ENCODE measurements at regions not wholly inside any gene's neighbourhood (a gene's known extent, or its start where the extent isn't known, plus 50 kb on each side); places are given as distances from the start of the nearest gene placed in this dataset.

DNA sequence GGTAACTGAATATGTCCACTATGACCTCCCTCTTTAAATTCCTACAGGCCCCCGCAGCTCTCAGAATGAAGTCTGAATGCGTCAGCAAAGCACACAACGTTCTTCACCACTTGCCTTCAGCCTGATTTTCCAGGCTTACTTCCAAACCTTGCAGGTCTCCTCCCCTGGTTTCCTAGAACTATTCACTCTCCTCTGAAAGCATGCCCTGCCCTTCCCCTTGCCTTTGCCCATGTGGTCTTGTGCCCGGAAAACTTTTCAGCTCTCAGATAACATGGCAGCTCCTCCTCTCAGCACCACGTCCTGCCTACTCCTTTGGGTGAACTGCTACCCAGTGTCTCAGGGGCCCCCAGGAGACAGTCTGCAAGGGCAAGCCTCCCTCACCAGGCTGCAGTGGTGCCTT is 268.5 kb upstream of the LDB2 start:
- no peak for DNase-seq

DNA sequence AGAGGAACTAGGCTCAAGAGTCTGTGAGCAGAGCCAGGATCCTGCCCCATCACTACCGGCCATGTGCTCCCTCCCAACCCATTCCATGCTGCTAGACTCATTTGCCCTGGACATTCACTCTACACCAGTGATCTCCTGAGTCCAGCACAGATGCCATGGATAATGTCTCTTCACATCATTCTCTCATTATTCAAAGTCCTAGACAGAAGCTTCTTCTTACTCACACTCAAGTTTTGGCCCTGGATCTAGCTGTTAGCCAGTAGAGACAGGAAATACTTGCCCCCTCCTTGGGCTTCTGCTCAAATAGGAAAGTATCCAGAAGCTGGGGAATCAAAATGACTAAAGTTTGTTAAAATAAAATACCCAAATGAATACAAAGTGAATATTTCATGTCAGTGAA is 266.8 kb upstream of the LDB2 start:
- DNase-seq: no peak

DNA sequence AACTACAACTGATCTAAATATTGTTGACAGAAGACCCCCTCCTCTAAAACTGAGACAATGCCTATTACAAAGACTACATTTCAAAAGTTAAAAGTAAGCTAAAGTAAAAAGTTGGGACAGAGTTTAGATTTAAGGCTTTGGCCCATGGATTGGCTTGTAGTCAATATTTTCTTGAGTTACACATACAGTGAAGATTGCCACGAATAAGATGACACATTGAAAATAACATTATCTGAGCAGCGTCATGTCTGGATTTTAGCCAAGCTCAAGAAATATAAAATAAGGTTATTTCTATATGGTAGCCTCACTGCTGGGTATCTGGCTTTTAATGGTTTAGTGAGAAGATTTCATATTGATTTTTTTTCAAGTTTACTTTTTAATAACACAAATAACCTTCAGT is 266.2 kb upstream of the LDB2 start:
- no peak for DNase-seq

DNA sequence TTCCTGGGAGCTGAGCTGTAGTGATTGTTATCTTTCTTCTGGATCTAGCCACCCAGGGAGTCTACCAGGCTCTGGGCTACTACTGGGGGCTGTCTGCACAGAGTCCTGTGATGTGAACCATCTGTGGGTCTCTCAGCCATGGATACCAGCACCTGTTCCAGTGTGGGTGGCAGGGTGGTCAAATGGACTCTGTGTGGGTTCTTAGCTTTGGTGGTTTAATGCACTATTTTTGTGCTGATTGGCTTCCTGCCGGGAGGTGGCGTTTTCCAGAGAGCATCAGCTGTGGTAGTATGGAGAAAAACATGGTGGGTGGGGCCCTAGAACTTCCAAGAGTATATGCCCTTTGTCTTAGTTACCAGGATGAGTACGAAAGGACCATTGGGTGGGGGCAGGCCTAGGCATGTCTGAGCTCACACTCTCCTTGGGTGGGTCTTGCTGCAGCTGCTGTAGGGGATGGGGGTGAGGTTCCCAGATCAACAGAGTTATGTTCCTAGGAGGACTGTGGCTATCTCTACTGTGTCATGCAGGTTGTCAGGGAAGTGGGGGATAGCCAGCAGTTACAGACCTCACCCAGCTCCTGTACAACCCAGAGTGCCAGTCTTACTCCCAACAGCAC is 264.8 kb upstream of the LDB2 start:
- no peak for DNase-seq

DNA sequence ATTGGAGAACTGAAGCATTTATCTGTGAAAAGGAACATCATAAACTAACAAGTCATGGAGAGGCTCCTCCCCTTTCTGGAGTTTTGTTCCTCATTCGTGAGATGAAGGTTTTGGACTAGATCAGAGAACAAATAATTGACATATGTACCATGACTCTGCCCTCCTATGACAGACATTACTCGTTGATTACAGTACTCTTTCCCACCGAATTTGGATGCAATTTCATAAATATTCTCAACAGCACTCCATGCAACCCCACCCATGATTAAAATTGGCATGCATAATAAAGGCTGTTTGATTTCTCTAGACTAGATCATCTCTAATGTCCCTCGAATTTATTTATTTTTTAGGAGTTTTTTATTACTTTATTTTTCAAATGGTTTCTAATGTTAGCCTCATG is 258.9 kb upstream of the LDB2 start:
- DNase-seq: no peak

DNA sequence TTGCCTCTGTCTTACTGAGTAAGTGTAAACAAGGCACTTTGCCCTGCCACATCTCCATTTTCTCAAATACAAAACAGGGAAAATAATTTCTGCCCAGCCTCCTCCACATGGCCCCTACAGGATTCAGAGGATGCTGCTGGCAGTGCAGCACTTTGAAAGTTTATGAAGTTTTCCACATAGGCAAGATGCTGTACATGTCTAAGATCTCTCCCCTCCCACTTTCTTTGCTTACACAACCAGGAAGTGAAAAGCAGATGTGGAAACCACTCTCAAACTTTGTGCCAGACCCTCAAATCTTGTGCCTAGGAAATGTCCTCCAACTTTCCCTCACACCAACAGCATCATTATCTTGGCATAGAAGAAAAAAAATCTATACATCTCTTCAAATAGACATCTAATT is 257.0 kb upstream of the LDB2 start:
- no peak for DNase-seq

DNA sequence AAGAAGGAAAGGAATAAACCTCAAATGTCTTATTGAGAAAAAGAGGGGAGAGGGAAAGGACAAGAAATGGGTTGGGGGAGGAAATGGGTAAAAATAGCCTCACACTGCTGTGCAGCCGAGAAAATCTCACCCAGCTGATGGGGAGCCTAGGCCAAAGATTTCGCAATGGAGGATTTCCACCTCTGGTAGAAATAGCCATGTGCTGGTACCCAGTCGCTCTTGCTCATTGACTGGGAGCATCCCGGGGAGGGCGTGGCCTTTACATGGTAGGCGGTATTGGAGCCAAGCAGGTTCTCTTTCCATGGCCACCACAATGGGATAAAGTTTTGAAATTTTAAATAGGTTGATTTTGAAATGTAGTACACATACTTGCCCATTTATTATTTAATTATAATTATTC is 255.1 kb upstream of the LDB2 start:
- no peak for DNase-seq

DNA sequence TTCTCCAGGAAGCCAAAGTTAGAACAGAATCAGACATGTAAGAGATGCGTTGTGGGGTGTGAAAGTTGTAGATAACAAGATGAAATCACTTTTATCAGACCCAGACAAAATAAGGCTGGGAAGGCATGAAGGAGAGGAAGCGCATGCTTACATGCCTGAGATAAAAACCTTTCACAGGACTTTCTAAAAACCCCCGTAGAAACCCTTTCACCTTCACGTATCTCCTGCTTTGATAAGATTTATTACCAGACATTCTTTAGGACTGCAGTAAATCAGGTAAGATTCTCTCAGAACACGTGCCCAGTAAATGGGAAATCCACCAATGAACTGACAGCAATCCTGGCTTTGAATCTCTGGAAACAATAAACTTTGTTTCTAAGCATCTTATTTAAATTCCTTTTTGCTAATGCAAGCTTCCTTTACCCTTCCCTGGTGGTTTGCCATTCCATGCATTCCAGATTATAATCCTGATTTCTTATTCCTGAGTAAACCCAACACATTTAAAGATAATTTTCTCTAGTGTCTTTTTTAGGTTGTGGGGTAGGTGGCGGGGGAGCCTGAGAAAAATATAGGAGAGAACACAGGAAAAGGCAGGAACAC is 254.6 kb upstream of the LDB2 start:
- no peak for DNase-seq

DNA sequence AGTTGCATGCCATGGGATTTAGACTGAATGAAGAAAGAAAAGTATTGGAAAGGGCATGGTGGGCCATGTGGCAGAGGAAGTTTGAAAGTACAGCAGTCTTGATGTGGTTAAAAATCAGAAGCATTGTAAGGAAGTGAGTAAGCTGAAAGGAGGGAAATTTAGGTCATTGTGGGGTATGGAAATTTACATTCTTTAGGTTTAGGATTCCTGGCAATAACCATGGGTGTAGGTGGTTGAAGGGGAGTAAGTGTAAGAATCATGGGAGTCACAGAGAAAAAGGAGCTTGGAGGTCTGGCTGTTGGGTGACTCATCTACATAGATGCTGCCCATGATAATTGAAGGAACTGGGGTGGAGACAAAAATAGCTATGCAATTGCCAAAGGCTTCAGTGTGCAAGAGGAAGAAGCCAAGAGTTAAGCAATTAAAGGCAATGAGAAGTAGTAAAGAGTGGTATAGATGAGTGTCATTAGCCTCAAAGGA is 243.8 kb upstream of the LDB2 start:
- DNase-seq: no peak

DNA sequence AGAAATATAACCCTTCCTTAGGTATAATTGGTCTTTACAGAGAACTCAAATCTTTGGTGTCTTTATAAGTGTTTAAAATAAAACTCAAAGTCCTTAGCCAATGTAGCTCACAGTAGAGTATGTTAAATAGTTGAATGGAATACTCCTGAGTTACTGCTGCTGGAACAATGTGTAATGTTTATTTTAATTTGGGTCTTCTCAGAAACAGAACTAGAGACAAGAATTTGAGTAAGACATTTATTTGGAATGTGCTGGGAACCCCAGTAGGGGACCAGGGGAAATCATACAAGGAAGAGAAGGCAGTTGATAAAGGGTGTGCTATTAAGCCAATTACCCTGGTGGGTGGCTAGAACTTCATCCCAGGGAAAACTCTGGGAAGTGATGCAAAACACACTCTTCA is 240.4 kb upstream of the LDB2 start:
- no peak for DNase-seq

DNA sequence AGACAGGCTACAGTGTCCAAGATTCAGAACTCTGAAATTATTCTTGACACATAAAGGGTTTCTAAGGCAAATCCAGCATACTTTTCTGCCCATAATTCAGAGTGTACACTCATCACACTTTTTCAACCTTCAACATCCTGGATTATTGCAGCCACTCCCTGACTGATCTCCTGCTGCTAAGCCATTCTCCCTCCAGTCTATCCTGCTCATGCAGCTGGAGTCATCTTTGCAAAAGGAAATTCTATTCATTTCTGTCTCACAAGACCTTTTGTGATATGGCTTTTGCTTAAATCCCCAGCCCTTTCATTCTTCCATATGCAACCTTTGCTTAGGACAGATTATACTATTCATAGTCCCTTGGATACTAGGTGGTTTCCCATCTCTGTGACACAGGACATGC is 236.1 kb upstream of the LDB2 start:
- no peak for DNase-seq

DNA sequence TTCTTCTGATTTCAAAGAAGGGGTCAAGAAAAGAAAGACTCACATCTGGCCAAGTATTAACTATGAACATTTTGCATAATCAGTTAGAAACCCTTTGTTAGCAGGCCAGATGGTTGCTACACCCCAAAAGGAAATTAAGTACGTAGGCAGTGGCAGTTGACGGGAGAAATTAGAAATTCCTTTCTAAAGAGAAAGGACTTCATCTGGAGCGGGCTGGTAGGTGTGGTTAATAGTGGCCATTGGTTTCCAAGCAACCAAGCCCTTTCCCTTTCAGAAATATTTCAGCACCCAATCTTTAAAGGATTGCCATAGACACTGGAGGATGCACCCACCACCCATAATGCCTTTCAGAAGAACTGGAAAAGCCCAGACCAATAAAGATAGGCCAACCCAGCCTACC is 235.7 kb upstream of the LDB2 start:
- DNase-seq: no peak

DNA sequence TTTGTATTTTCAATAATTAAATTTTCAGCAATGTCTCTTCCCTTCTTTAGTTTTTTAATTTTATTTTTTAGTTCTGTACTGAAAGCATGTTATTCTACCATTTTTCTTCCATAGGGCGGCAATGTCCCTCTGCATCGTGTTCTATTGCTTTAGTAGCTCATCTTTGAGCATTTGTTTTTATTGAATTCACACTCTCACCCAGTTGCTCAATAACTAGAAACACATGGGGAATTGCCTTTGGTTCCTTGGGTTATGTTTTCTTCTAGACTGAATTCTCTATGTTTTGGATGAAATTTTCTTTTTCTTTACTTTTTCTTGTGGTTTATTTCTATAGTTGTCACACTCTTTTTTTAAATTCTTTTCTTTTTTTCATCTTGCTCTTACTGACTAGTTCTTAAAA is 233.8 kb upstream of the LDB2 start:
- DNase-seq: no peak

DNA sequence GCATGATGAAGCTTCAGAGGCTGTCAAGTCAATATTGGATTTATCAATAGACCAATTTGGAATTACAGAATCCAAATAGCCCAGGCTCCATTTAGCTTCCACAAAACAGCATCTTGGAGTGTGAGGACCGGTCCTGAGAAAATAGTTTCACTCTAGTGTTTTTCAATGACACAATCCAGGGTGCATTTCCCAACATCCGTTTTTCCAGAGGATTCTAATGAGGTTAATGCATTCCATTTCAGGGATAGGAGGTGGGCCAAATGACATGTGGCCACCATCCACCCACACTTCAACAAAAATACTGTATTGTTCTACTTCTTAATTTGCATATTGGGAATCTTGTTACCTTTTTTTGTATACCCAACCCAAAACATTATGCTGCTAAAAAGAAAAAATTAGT is 229.8 kb upstream of the LDB2 start:
- no peak for DNase-seq

DNA sequence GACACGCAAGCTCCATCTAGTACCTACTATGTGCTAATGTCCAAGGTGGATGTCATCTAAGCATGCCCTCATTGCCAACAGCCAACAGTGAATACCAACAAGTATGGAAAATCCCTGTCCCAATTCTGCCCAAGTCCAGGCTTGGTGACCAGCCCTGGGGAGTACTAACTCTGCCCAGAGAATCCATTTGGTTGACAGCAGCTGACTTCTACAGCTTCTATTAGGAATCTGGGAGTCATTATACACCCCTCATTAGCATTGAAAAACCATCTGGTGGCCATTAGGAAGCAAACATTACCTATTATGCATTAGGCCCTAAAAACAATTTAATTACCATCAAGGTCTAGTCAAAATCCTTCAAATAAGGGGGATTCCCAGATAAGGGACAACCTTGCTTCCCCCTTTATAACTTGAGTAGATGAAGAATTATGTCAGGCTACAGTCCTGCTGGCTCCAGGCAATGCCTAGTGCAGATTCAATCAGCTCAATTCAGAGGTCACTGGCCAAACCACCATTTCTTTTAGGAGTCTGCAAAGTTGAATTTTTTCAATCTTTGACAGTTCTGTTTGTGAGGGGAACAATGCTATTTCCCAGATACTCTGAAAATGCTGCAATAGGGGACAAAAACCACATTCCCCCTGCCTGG is 228.0 kb upstream of the LDB2 start:
- DNase-seq: no peak

DNA sequence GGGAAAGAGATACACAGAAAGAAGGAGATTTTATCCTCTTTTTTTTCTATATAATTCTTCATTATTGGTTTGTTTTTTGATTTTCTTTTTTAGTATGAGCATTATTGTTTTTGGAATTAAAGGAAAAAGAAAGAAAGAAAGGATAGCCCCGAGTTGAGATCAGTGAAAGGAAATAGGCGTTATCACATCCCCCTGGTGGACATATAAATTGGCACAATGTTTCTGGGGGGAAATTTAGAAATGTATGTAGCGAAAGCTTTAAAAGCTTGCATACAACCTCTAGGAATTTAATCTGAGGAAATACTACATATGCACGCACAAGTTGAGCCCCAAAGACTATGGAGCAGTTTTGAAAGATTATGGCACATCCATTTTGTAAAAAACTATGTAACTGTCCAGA is 226.3 kb upstream of the LDB2 start:
- DNase-seq: no peak

DNA sequence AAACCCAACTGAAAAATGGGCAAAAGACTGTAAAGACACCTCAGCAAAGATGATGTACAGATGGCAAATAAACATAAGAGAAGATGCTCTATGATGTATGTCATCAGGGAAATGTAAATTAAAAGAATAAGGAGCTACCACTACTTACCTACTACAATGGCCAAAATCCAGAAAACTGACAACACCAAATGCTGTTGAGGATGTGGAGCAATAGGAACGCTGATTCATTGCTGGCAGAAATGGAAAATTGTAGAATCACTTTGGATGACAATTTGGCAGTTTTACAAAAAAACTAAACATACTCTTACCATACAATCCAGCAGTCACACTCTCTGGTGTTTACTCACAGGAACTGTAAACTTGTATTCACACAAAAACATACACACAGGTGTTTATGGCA is 222.3 kb upstream of the LDB2 start:
- no peak for DNase-seq

DNA sequence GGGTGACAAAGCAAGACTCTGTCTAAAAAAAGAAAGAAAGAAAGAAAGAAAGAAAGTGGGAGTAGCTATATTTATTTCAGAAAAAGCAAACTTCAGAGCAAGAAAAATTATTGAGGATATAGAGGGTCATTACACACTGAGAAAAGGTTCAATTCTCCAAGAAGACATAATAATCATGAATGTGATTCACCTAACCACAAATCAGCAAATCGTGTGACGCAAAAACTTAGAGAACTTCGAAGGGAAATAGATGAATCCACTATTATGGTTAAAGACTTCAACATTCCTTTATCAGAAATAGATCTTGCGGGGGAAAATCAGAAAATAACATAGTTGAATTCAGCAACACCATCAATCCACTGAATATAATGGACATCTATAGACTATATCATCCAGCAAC is 219.3 kb upstream of the LDB2 start:
- no peak for DNase-seq

DNA sequence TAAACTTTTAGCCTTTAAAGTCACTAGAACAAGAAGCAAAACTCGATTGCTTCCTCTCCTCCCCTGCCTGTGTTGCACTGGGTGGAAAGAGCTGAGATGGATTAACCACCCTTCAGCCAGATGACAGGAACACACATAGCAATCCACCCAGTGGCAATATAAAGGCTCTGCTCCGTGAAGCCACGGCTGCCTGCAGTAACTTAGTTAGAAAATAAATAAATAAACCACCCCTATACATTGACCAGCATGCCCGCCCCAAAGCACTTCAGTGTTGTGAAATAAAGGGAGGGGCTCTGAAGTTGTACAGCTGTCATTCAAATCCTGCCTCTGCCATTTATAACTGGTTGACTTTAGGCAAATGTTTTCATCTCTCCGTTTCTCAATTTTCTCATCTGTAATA is 217.1 kb upstream of the LDB2 start:
- DNase-seq: no peak

DNA sequence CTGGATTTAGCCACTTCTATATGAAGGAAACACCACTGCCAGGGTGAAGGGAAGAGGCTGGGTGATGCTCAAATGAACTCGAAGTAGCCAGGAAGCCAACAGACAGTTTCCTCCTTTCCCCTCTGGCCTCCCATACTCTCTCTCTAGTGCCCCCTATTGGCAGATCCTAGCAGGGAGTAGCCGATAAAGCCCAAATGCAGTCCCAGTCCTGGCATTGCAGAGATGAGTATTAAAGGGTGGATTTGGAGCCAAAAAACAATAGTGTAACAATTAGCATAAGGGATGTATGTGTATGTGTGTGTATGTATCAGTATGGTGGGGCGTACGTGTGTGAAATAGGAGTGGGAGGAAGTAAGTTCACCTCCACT is 213.8 kb upstream of the LDB2 start:
- DNase-seq: no peak

DNA sequence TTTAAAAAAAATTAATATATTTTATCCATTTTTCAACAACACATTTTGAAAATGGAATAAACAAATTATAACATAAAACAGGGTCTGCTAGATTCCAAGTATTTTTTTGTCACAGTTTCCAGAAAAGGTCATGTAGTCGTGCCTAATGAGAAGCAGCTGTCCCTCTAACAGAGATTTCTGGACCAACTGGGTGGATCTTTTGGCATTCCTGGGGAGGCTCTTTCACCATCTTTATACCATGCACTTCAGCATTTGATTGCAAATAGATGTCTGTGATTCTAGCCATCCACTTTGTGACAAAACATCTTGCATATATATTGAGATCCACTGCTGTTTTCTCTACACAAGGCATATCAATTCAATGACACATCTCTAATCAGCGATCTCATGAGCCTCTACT is 210.7 kb upstream of the LDB2 start:
- DNase-seq: no peak

DNA sequence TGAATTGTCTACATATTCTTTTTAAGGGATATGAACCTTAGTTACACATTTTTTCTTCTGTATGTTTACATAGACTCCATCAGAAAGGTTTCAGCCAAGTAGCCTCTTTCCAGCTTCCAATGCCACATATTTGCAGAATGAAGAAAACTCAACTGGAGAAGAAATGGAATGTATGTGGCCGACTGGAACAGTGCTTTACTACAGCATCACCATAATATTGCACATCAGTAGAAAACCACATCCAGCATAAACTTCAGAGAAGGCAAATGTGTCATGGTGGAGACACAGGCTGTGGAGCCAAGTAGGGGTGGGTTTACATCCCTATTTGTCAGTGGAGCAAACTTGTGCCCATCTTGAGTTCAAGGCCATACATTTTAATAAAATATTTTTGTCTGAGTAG is 204.8 kb upstream of the LDB2 start:
- no peak for DNase-seq

DNA sequence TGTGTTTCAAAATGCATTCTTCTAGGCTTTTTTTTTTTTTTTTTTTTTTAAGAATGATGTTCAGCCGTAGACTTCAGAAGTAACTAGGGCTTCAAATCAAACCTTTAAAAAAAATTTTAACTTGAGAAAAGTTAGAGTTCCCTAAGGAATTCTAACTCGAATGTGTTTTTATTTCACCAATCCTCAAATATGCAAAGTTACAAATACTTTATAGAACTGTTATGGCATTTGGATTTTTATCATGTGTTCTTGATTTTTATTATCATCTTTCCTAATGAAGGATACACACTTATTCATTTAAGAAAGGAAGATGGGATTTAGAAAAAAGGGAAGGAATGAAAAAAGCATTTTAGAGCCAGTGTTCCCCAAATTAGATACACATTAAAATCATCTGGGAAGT is 200.6 kb upstream of the LDB2 start:
- no peak for DNase-seq

DNA sequence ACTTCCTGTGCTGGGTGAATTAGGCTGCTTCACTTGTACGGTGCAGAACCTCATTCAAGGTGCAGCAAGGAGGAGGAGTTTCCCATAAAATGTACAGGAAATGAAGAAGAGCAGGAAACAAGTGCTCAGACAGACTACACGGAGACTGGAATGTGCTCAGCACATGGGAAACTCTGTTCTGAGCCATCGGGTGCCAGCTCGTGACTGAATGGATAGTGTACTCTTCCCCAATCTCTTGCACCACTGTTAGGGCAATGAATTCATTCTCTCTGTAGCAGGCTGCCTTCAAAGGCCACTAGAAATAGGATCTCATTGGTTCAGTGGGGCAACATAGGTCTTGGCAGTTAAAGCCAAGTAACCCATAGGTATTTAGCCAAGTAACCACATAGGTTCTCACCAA is 200.0 kb upstream of the LDB2 start:
- no peak for DNase-seq

DNA sequence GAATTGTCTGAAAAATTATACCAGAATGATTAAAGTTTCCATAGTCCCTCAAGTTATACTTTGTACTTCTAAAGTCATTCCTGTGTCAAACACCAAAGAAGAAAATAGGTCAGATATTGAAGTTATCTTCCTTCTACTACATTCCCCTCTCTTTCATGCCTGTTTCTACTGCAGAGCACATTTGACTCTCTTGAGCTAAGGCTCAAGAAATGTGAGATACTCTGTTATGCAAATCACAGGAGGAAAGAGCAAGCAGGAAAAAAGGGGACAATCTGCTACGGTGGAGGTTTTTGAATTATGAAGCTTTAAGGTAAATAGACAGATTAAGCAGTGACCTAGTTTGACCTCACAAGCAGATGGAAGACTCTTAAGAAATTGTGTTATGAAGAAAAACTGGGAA is 198.9 kb upstream of the LDB2 start:
- DNase-seq: no peak
